ENCODE measurements at regions not wholly inside any gene's neighbourhood (a gene's known extent, or its start where the extent isn't known, plus 50 kb on each side); places are given as distances from the start of the nearest gene placed in this dataset.
"Not testable (repeated sequence)": the region's sequence is repeated elsewhere in the genome, so short reads cannot be mapped to it uniquely, and the experiment has no call there.

DNA sequence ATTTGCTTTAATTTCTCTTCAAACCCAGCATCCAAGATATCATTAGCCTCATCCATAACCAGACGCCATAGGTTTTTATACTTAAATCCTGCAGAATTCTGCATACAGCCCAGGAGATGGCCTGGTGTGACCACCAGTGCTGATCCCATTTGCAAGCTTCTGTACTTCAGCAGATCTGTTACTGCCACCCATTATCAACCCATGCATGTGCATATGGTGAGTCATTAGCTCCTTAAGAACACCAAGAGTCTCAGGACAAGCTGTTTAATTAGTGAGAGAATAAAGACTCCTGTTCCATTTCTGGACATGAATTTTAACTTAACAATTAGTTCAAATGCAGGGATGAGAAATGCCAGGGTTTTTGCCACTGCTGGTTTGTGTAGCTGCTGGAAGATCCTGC lies 110.7 kb upstream of the TANK start:
- no peaks in the 10 kb centered on the region for H3K4me1 ChIP-seq (ENCODE audit: control insufficient read depth, insufficient read depth, low read length, unreplicated experiment)
- H3K27ac ChIP-seq (ENCODE audit: low read depth, low read length) = no peak overlapping the region
- H3K4me3 ChIP-seq (ENCODE audit: low read depth, low read length) = no peak overlapping the region
- no peaks in the 10 kb centered on the region for H3K79me2 ChIP-seq (ENCODE audit: control insufficient read depth, insufficient read depth, low read length, unreplicated experiment)
- peaks cover 13% of the 10 kb centered on the region for H3K27me3 ChIP-seq (ENCODE audit: insufficient read depth, low read length)
- no peak overlapping the region for H2AFZ ChIP-seq (ENCODE audit: low read length, unreplicated experiment)
- H3K36me3 ChIP-seq (ENCODE audit: insufficient read depth, low read length) = no peaks in the 10 kb centered on the region

GRCh38 chr2:161052214-161052613 lies 108.0 kb upstream of the TANK start:
- H3K27me3 ChIP-seq (ENCODE audit: insufficient read depth, low read length) = peaks cover 13% of the 10 kb centered on the region
- H3K27ac ChIP-seq (ENCODE audit: low read depth, low read length) = no peak overlapping the region
- H3K79me2 ChIP-seq (ENCODE audit: control insufficient read depth, insufficient read depth, low read length, unreplicated experiment) = no peaks in the 10 kb centered on the region
- H3K4me1 ChIP-seq (ENCODE audit: control insufficient read depth, insufficient read depth, low read length, unreplicated experiment) = no peaks in the 10 kb centered on the region
- no peak overlapping the region for H3K4me3 ChIP-seq (ENCODE audit: low read depth, low read length)
- no peak overlapping the region for H2AFZ ChIP-seq (ENCODE audit: low read length, unreplicated experiment)
- H3K36me3 ChIP-seq (ENCODE audit: insufficient read depth, low read length) = no peaks in the 10 kb centered on the region

- H3K4me1 ChIP-seq (ENCODE audit: control insufficient read depth, insufficient read depth, low read length, unreplicated experiment) = no peaks in the 10 kb centered on the region
- H3K27me3 ChIP-seq (ENCODE audit: insufficient read depth, low read length) = peaks cover 10% of the 10 kb centered on the region
- no peaks in the 10 kb centered on the region for H3K36me3 ChIP-seq (ENCODE audit: insufficient read depth, low read length)
- H3K79me2 ChIP-seq (ENCODE audit: control insufficient read depth, insufficient read depth, low read length, unreplicated experiment) = no peaks in the 10 kb centered on the region
- no peak overlapping the region for H3K4me3 ChIP-seq (ENCODE audit: low read depth, low read length)
- no peak overlapping the region for H2AFZ ChIP-seq (ENCODE audit: low read length, unreplicated experiment)
- no peak overlapping the region for H3K27ac ChIP-seq (ENCODE audit: low read depth, low read length)
Observed at GRCh38 chr2:161055289-161055688, 104.9 kb upstream of the TANK start.

DNA sequence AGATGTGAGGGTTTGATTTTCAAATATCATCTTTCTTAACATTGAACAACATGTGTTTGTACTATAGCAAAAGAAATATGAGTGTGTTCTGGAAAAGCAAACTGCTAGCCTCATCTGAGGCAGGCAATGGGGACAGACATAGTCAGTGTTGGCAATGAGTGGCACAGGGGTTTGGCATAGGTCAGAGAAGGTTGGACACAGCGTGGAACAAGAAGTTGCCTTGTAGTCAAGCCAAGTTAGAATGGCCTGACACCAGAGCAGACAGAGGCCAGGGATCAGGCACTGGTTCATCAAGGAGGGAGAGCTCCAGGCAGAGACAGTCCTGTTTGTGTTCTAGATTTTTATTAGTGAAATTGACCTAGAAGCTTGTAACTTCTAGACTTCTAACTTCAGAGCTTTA lies 100.8 kb upstream of the TANK start:
- H3K36me3 ChIP-seq (ENCODE audit: insufficient read depth, low read length) = no peaks in the 10 kb centered on the region
- H3K4me3 ChIP-seq (ENCODE audit: low read depth, low read length) = no peak overlapping the region
- H3K27ac ChIP-seq (ENCODE audit: low read depth, low read length) = no peak overlapping the region
- peaks cover 6% of the 10 kb centered on the region for H3K4me1 ChIP-seq (ENCODE audit: control insufficient read depth, insufficient read depth, low read length, unreplicated experiment)
- no peak overlapping the region for H2AFZ ChIP-seq (ENCODE audit: low read length, unreplicated experiment)
- H3K27me3 ChIP-seq (ENCODE audit: insufficient read depth, low read length) = no peaks in the 10 kb centered on the region
- H3K79me2 ChIP-seq (ENCODE audit: control insufficient read depth, insufficient read depth, low read length, unreplicated experiment) = no peaks in the 10 kb centered on the region

DNA sequence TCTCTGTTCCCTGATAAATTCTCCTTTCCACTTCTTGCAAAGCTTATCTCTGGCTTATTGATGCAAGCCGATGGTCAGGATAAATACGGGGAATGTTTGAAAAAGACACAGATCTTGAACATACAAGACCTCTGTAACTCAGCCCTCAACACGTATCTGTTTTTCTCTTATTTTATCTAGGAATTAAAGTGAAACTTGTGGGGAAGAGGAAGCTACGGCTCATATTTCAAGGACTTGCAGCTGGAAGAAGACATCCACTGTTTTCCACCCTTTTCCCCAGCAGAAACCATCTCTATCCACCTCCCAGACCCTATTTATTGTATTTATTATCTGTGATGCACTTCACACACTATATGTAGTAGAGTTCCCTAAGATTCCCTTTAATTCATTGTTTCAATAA lies 98.4 kb upstream of the TANK start:
- H3K4me3 ChIP-seq (ENCODE audit: low read depth, low read length) = no peak overlapping the region
- H3K36me3 ChIP-seq (ENCODE audit: insufficient read depth, low read length) = no peaks in the 10 kb centered on the region
- no peak overlapping the region for H2AFZ ChIP-seq (ENCODE audit: low read length, unreplicated experiment)
- no peaks in the 10 kb centered on the region for H3K79me2 ChIP-seq (ENCODE audit: control insufficient read depth, insufficient read depth, low read length, unreplicated experiment)
- no peak overlapping the region for H3K27ac ChIP-seq (ENCODE audit: low read depth, low read length)
- H3K4me1 ChIP-seq (ENCODE audit: control insufficient read depth, insufficient read depth, low read length, unreplicated experiment) = peaks cover 6% of the 10 kb centered on the region
- H3K27me3 ChIP-seq (ENCODE audit: insufficient read depth, low read length) = no peaks in the 10 kb centered on the region

GRCh38 chr2:161063157-161063945 lies 96.9 kb upstream of the TANK start:
- Histone ChIP-seq H3K79me2 (ENCODE audit: control insufficient read depth, insufficient read depth, low read length, unreplicated experiment) (no peaks in the 10 kb centered on the region), H3K4me1 (ENCODE audit: control insufficient read depth, insufficient read depth, low read length, unreplicated experiment) (peaks cover 9% of the 10 kb centered on the region), H2AFZ (ENCODE audit: low read length, unreplicated experiment) (peak overlapping the region; percentile 87), H3K27ac (ENCODE audit: low read depth, low read length) (no peak overlapping the region), H3K4me3 (ENCODE audit: low read depth, low read length) (peak overlapping the region; percentile 29; the same call in 1 of the 2 replicates), H3K27me3 (ENCODE audit: insufficient read depth, low read length) (no peaks in the 10 kb centered on the region), H3K36me3 (ENCODE audit: insufficient read depth, low read length) (no peaks in the 10 kb centered on the region)

GRCh38 chr2:161063946-161064306 lies 96.3 kb upstream of the TANK start:
- no peak overlapping the region for H3K4me3 ChIP-seq (ENCODE audit: low read depth, low read length)
- H3K27ac ChIP-seq (ENCODE audit: low read depth, low read length) = no peak overlapping the region
- peaks cover 15% of the 10 kb centered on the region for H3K4me1 ChIP-seq (ENCODE audit: control insufficient read depth, insufficient read depth, low read length, unreplicated experiment)
- no peaks in the 10 kb centered on the region for H3K79me2 ChIP-seq (ENCODE audit: control insufficient read depth, insufficient read depth, low read length, unreplicated experiment)
- H3K27me3 ChIP-seq (ENCODE audit: insufficient read depth, low read length) = no peaks in the 10 kb centered on the region
- no peaks in the 10 kb centered on the region for H3K36me3 ChIP-seq (ENCODE audit: insufficient read depth, low read length)
- H2AFZ ChIP-seq (ENCODE audit: low read length, unreplicated experiment) = no peak overlapping the region

GRCh38 chr2:161067846-161068350 lies 92.3 kb upstream of the TANK start:
- H3K27me3 ChIP-seq (ENCODE audit: insufficient read depth, low read length) = no peaks in the 10 kb centered on the region
- H3K27ac ChIP-seq (ENCODE audit: low read depth, low read length) = no peak overlapping the region
- H3K4me3 ChIP-seq (ENCODE audit: low read depth, low read length) = no peak overlapping the region
- H3K36me3 ChIP-seq (ENCODE audit: insufficient read depth, low read length) = no peaks in the 10 kb centered on the region
- peak overlapping the region; percentile 65 for H2AFZ ChIP-seq (ENCODE audit: low read length, unreplicated experiment)
- peaks cover 15% of the 10 kb centered on the region for H3K4me1 ChIP-seq (ENCODE audit: control insufficient read depth, insufficient read depth, low read length, unreplicated experiment)
- H3K79me2 ChIP-seq (ENCODE audit: control insufficient read depth, insufficient read depth, low read length, unreplicated experiment) = no peaks in the 10 kb centered on the region

DNA sequence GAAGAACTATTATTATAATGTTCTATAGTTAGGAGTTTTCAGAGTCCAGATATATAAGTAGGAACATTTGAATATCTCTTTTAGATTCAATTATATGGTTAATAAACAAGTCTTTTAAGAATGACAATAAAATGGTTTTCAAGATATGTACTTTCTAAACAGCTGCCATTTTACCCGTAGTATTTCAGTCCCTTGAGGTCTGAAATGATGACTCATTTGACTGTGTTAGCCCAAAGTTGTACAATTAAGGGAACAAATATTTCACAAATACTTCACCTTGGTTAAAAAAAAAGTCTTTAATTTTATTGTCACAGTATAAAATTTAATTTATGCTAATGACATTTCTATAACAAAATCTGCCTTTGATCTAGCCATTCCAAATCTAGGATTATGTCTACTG lies 91.6 kb upstream of the TANK start:
- Histone ChIP-seq H3K4me1 (ENCODE audit: control insufficient read depth, insufficient read depth, low read length, unreplicated experiment) (peaks cover 9% of the 10 kb centered on the region), H3K27ac (ENCODE audit: low read depth, low read length) (no peak overlapping the region), H3K79me2 (ENCODE audit: control insufficient read depth, insufficient read depth, low read length, unreplicated experiment) (no peaks in the 10 kb centered on the region), H2AFZ (ENCODE audit: low read length, unreplicated experiment) (peak overlapping the region; percentile 65), H3K36me3 (ENCODE audit: insufficient read depth, low read length) (no peaks in the 10 kb centered on the region), H3K4me3 (ENCODE audit: low read depth, low read length) (no peak overlapping the region), H3K27me3 (ENCODE audit: insufficient read depth, low read length) (no peaks in the 10 kb centered on the region)

GRCh38 chr2:161070693-161071479 lies 89.3 kb upstream of the TANK start:
- H3K27ac ChIP-seq (ENCODE audit: low read depth, low read length) = no peak overlapping the region
- peaks cover 9% of the 10 kb centered on the region for H3K4me1 ChIP-seq (ENCODE audit: control insufficient read depth, insufficient read depth, low read length, unreplicated experiment)
- no peak overlapping the region for H3K4me3 ChIP-seq (ENCODE audit: low read depth, low read length)
- no peak overlapping the region for H2AFZ ChIP-seq (ENCODE audit: low read length, unreplicated experiment)
- H3K36me3 ChIP-seq (ENCODE audit: insufficient read depth, low read length) = no peaks in the 10 kb centered on the region
- H3K79me2 ChIP-seq (ENCODE audit: control insufficient read depth, insufficient read depth, low read length, unreplicated experiment) = no peaks in the 10 kb centered on the region
- H3K27me3 ChIP-seq (ENCODE audit: insufficient read depth, low read length) = no peaks in the 10 kb centered on the region

DNA sequence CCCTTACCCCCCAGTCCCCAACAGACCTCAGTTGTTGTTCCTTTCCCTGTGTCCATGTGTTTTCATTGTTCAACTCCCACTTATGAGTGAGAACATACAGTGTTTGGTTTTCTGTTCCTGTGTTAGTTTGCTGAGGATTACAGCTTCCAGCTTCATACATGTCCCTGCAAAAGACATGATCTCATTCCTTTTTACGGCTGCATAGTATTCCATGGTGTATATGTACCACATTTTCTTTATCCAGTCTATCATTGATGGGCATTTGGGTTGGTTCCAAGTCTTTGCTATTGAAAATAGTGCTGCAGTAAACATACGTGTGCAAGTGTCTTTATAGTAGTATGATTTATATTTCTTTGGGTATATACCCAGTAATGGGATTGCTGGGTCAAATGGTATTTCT lies 87.8 kb upstream of the TANK start:
- not testable (repeated sequence) for H3K27ac ChIP-seq (ENCODE audit: low read depth, low read length); H2AFZ ChIP-seq (ENCODE audit: low read length, unreplicated experiment); H3K4me3 ChIP-seq (ENCODE audit: low read depth, low read length); H3K36me3 ChIP-seq (ENCODE audit: insufficient read depth, low read length); H3K79me2 ChIP-seq (ENCODE audit: control insufficient read depth, insufficient read depth, low read length, unreplicated experiment); H3K27me3 ChIP-seq (ENCODE audit: insufficient read depth, low read length)
- peaks cover 16% of the 10 kb centered on the region for H3K4me1 ChIP-seq (ENCODE audit: control insufficient read depth, insufficient read depth, low read length, unreplicated experiment)

Measured in ACC112 (cell line).